Middle frontal gyrus (tissue), 1 donor: ENCODE measurements at regions not wholly inside any gene's neighbourhood (a gene's known extent, or its start where the extent isn't known, plus 50 kb on each side); places are given as distances from the start of the nearest gene placed in this dataset.
"Not testable (repeated sequence)": the region's sequence is repeated elsewhere in the genome, so short reads cannot be mapped to it uniquely, and the experiment has no call there.

Experiments
- DNase-seq: peaks from one replicate; pipeline ENCODE4 v3.0.0-alpha.2; 2015; ENCODE audit warnings: low spot score; ENCODE audit errors: extremely low spot score

GRCh38 chr2:156915332-156915731 lies 342.2 kb upstream of the GALNT5 start:
- no peak for DNase-seq

- no peak for DNase-seq
These were observed 339.1 kb upstream of the GALNT5 start for GRCh38 chr2:156918410-156918809.

GRCh38 chr2:156930423-156930822 lies 327.1 kb upstream of the GALNT5 start:
- DNase-seq: no peak

- no peak for DNase-seq
These were observed 323.8 kb upstream of the GALNT5 start for GRCh38 chr2:156933645-156934225.

GRCh38 chr2:156935616-156936015 lies 321.9 kb upstream of the GALNT5 start:
- no peak for DNase-seq

- DNase-seq: no peak
These were observed 320.1 kb upstream of the GALNT5 start for GRCh38 chr2:156937430-156937829.

GRCh38 chr2:156944871-156945270 lies 312.6 kb upstream of the GALNT5 start:
- DNase-seq: no peak

GRCh38 chr2:156947261-156947660 lies 310.2 kb upstream of the GALNT5 start:
- DNase-seq: no peak

GRCh38 chr2:156955701-156956100 lies 301.8 kb upstream of the GALNT5 start:
- DNase-seq: no peak

GRCh38 chr2:156956161-156956560 lies 301.3 kb upstream of the GALNT5 start:
- DNase-seq: no peak

GRCh38 chr2:156958374-156958773 lies 299.1 kb upstream of the GALNT5 start:
- no peak for DNase-seq

GRCh38 chr2:156959481-156959880 lies 298.0 kb upstream of the GALNT5 start:
- DNase-seq: no peak

- no peak for DNase-seq
These were observed 274.9 kb upstream of the GALNT5 start for GRCh38 chr2:156982615-156983014.

GRCh38 chr2:156986339-156986988 lies 271.0 kb upstream of the GALNT5 start:
- DNase-seq: no peak

GRCh38 chr2:156999661-157000060 lies 257.8 kb upstream of the GALNT5 start:
- no peak for DNase-seq

GRCh38 chr2:157004789-157005188 lies 252.7 kb upstream of the GALNT5 start:
- no peak for DNase-seq

GRCh38 chr2:157015015-157015575 lies 242.4 kb upstream of the GALNT5 start:
- no peak for DNase-seq

GRCh38 chr2:157023264-157023663 lies 234.2 kb upstream of the GALNT5 start:
- DNase-seq: not testable (repeated sequence)

- DNase-seq: no peak
These were observed 233.4 kb upstream of the GALNT5 start for GRCh38 chr2:157024129-157024528.

GRCh38 chr2:157032017-157032416 lies 225.5 kb upstream of the GALNT5 start:
- DNase-seq: no peak

- DNase-seq: no peak
These were observed 220.8 kb upstream of the GALNT5 start for GRCh38 chr2:157036726-157037125.

GRCh38 chr2:157043786-157044185 lies 213.7 kb upstream of the GALNT5 start:
- DNase-seq: no peak

- DNase-seq: no peak
These were observed 211.1 kb upstream of the GALNT5 start for GRCh38 chr2:157046396-157046795.
